Kidney epithelial cell (primary cell): ENCODE measurements at regions not wholly inside any gene's neighbourhood (a gene's known extent, or its start where the extent isn't known, plus 50 kb on each side); places are given as distances from the start of the nearest gene placed in this dataset.

Source experiments
- DNase-seq: peaks from one replicate; pipeline ENCODE4 v3.0.0-alpha.2; 2010; ENCODE audit warnings: low read depth
- H3K27me3 ChIP-seq: 2 replicates; pipeline ENCODE4 v1.6.0; 2011; ENCODE audit warnings: low read length; ENCODE audit not compliant: control insufficient read depth, insufficient read depth
- H3K36me3 ChIP-seq: 2 replicates; pipeline ENCODE4 v1.5.1; 2011; ENCODE audit warnings: low read length; ENCODE audit not compliant: control insufficient read depth, insufficient read depth
- H3K4me3 ChIP-seq: 2 replicates; pipeline ENCODE4 v1.5.1; 2011; ENCODE audit warnings: low read depth, mild to moderate bottlenecking, control low read depth, low read length
- TF ChIP-seq, protein P1 (sequence below): IDR thresholded peaks from 2 replicates; pipeline ENCODE4 v1.5.1; 2011; ENCODE audit warnings: mild to moderate bottlenecking, moderate library complexity, low read length, control low read depth, inconsistent platforms; ENCODE audit not compliant: insufficient read depth, poor library complexity, severe bottlenecking

DNA sequence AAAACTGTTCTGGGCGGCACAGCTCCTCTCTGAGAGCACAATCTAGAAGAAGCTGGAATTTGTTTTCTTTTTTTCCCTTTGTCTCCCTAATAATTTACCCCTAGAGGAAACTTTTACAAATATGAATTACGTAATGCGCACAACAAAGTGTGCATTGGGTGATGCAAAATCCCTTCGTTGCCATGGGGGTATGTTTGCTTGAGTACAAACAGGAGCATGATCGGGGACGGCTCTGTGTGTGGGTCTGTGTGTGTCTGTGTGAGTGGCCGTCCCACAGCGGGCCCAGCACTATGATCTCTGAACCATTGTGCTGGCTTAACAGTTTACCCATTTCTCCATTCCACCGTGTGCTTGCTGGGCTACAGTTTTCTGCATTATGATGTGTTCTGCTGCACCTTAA lies 278.2 kb downstream of the CDC5L start:
- no peak for DNase-seq
- Histone ChIP-seq H3K27me3 (no peaks in the 10 kb centered on the region), H3K36me3 (no peaks in the 10 kb centered on the region), H3K4me3 (no peak overlapping the region)
- TF ChIP-seq, protein P1, sequence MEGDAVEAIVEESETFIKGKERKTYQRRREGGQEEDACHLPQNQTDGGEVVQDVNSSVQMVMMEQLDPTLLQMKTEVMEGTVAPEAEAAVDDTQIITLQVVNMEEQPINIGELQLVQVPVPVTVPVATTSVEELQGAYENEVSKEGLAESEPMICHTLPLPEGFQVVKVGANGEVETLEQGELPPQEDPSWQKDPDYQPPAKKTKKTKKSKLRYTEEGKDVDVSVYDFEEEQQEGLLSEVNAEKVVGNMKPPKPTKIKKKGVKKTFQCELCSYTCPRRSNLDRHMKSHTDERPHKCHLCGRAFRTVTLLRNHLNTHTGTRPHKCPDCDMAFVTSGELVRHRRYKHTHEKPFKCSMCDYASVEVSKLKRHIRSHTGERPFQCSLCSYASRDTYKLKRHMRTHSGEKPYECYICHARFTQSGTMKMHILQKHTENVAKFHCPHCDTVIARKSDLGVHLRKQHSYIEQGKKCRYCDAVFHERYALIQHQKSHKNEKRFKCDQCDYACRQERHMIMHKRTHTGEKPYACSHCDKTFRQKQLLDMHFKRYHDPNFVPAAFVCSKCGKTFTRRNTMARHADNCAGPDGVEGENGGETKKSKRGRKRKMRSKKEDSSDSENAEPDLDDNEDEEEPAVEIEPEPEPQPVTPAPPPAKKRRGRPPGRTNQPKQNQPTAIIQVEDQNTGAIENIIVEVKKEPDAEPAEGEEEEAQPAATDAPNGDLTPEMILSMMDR: no peak

DNA sequence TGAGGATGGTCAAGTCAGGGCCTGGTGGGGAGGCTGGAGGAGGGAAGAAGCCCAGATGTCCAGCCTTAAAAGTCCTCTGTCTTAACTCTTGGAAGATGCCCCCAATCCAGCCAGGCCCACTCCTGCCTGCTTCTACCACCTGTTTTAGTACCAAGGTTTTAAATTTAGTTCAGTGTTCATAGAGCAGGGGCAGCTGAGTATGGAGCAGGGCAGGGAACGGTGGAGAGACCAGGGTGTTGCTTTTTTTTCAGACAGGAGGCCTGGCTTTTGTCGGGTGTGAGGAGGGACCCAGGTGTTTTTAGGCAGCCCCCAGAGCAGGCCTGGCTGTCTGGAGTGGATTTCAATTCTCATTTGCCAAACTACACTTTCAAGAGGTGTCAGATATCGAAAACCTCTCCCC lies 278.8 kb downstream of the CDC5L start:
- no peaks in the 10 kb centered on the region for H3K27me3 ChIP-seq
- no peaks in the 10 kb centered on the region for H3K36me3 ChIP-seq
- TF ChIP-seq, protein P1: no peak
- no peak for DNase-seq
- H3K4me3 ChIP-seq: no peak overlapping the region

DNA sequence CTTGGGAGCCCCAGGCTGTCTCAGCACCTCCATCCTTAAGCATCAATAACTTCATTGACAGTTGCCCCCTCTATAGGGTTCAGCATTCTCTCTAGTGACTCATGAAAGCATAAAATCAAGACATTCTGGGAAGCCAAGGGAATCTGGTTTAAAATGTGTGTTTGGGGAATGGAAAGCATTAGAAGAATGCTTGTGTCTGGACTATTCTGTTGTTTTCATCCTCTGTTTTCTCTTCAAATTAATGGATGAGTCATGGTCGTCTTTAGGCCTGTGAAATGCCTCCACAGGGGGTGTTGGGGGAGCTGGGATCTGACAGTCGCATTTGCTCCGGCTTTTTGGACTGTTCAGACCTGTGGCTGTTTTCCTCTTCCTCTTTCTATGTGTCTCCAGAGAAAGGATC lies 279.7 kb downstream of the CDC5L start:
- TF ChIP-seq, protein P1: no peak
- peak; percentile 89 for DNase-seq

DNA sequence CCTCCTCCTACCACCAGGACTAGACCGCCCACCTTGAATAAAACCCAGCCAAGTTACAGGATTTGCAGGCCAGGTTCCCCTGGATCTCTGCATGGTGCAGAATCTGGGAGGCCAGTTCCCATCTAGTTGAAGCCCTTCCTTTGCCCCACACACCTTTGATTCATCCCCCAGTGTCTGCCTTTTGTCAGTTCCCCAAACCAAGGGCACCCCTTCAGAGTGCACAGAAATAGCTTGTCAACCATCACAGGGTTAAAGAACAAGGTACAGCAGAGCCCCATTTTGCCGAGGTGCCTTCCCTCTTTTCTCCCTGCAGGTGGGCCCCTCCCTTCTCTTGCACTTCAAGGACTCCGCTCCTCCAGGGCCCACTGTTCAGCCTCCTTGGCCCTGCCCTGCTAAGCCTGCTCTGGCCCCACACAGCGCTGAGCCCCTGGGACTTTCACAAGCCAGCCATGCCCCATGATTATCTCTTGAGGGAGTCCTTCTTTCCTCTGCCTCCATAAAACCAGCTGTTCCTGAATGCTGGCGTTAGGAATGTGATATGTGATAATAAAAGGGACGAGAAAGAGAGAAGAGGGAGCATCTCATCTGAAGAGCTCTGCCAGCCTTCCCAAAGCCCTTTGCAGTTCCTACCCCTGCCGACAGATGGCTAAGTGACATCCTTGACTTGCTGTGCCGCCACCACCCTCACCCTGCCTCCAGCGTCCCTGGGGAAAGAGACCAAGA lies 280.3 kb downstream of the CDC5L start:
- DNase-seq: no peak
- no peak overlapping the region for H3K4me3 ChIP-seq
- H3K27me3 ChIP-seq: no peaks in the 10 kb centered on the region
- no peaks in the 10 kb centered on the region for H3K36me3 ChIP-seq
- TF ChIP-seq, protein P1: peak; percentile 50

More for the DNA sequence above, 279.7 kb downstream of the CDC5L start:
- no peak overlapping the region for H3K4me3 ChIP-seq
- no peaks in the 10 kb centered on the region for H3K27me3 ChIP-seq
- no peaks in the 10 kb centered on the region for H3K36me3 ChIP-seq

DNA sequence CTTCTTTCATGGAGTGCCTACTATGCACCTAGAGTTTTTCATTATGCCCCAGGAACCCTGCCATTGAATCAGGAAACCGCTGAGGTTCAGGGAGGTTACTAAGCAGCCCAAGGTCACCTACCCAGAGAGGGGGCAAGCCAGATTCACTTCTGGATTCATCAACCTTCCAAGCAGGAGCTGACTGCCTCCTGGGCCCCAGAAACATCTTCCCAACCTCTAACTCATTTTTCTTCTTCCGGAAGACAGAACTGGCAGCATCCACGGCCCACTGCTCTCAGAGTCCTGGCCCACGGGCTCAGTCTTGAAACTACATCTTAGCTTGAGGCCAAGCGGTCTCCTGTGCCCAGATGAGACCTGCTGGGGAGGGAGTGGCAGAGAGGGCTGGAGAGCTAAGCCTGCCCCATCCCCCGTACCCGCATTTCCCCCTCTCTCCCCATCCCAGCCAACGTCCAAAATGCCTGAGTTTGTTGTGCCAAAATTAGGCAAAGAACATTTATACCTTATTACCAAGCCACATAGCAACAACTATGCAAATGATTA lies 281.0 kb downstream of the CDC5L start:
- Histone ChIP-seq H3K27me3 (no peaks in the 10 kb centered on the region), H3K4me3 (no peak overlapping the region), H3K36me3 (no peaks in the 10 kb centered on the region)
- no peak for DNase-seq
- TF ChIP-seq, protein P1: no peak
